Sigmoid colon (tissue), 4 donors: ENCODE measurements at regions not wholly inside any gene's neighbourhood (a gene's known extent, or its start where the extent isn't known, plus 50 kb on each side); places are given as distances from the start of the nearest gene placed in this dataset.

Experiments
- CTCF ChIP-seq, 4 experiments: fragments of 450-650 bp in 3 of 4; fragments of 200-600 bp in 1 of 4; IDR thresholded peaks; one replicate each; pipeline ENCODE4 v1.5.1; 2016 to 2019; ENCODE audit warnings: antibody characterized with exemption in 4 of 4, mild to moderate bottlenecking in 3 of 4, moderate library complexity in 2 of 4
- POLR2A ChIP-seq, 2 donors: fragments of 450-650 bp; IDR thresholded peaks; one replicate each; pipeline ENCODE4 v1.6.1; 2016; ENCODE audit warnings: antibody characterized with exemption in 2 of 2, mild to moderate bottlenecking in 2 of 2, moderate library complexity in 2 of 2
- POLR2AphosphoS5 ChIP-seq, 4 donors: sonication (generic); formaldehyde crosslinking; IDR thresholded peaks; one replicate each; pipeline ENCODE4 v1.6.1; 2017; ENCODE audit warnings: antibody characterized with exemption in 4 of 4

GRCh38 chr5:154648706-154649105, 106.5 kb upstream of the LARP1 start:
- no peak for TF ChIP-seq POLR2A (IDR thresholded peaks at IDR 0.05)
- TF ChIP-seq CTCF (IDR thresholded peaks at IDR 0.05): no peak
- no peak for TF ChIP-seq POLR2AphosphoS5 (IDR thresholded peaks at IDR 0.05)
